ENCODE measurements at regions not wholly inside any gene's neighbourhood (a gene's known extent, or its start where the extent isn't known, plus 50 kb on each side); places are given as distances from the start of the nearest gene placed in this dataset.

- Mint-ChIP-seq H3K4me1 (ENCODE audit: unreplicated experiment) (no peaks in the 10 kb centered on the region), H3K4me3 (ENCODE audit: unreplicated experiment) (no peak overlapping the region), H3K9me3 (ENCODE audit: unreplicated experiment) (no peaks in the 10 kb centered on the region), H3K27me3 (ENCODE audit: unreplicated experiment) (no peaks in the 10 kb centered on the region), H3K36me3 (ENCODE audit: low read depth, unreplicated experiment) (no peaks in the 10 kb centered on the region), H3K27ac (ENCODE audit: unreplicated experiment) (no peak overlapping the region)
- no peak for TF ChIP-seq CTCF (IDR thresholded peaks at IDR 0.05; ENCODE audit: unreplicated experiment)
- no peak for DNase-seq (ENCODE audit: low spot score)
Observed at GRCh38 chr10:8504499-8504898, 450.0 kb downstream of the GATA3 start.

GRCh38 chr10:8507156-8507555 is 452.7 kb downstream of the GATA3 start:
- no peak for DNase-seq (ENCODE audit: low spot score)
- no peaks in the 10 kb centered on the region for H3K4me1 Mint-ChIP-seq (ENCODE audit: unreplicated experiment)
- no peak for TF ChIP-seq CTCF (IDR thresholded peaks at IDR 0.05; ENCODE audit: unreplicated experiment)
- no peaks in the 10 kb centered on the region for H3K36me3 Mint-ChIP-seq (ENCODE audit: low read depth, unreplicated experiment)
- no peak overlapping the region for H3K4me3 Mint-ChIP-seq (ENCODE audit: unreplicated experiment)
- no peaks in the 10 kb centered on the region for H3K27me3 Mint-ChIP-seq (ENCODE audit: unreplicated experiment)
- no peak overlapping the region for H3K27ac Mint-ChIP-seq (ENCODE audit: unreplicated experiment)
- H3K9me3 Mint-ChIP-seq (ENCODE audit: unreplicated experiment): no peaks in the 10 kb centered on the region

- H3K27me3 Mint-ChIP-seq (ENCODE audit: unreplicated experiment): no peaks in the 10 kb centered on the region
Observed at GRCh38 chr10:8508882-8509281, 454.4 kb downstream of the GATA3 start.

GRCh38 chr10:8510471-8510870 is 456.0 kb downstream of the GATA3 start:
- TF ChIP-seq CTCF (IDR thresholded peaks at IDR 0.05; ENCODE audit: unreplicated experiment): no peak
- Mint-ChIP-seq H3K4me3 (ENCODE audit: unreplicated experiment) (no peak overlapping the region), H3K9me3 (ENCODE audit: unreplicated experiment) (no peaks in the 10 kb centered on the region), H3K36me3 (ENCODE audit: low read depth, unreplicated experiment) (peaks cover 4% of the 10 kb centered on the region), H3K27ac (ENCODE audit: unreplicated experiment) (no peak overlapping the region), H3K27me3 (ENCODE audit: unreplicated experiment) (peaks cover 3% of the 10 kb centered on the region), H3K4me1 (ENCODE audit: unreplicated experiment) (no peaks in the 10 kb centered on the region)
- DNase-seq (ENCODE audit: low spot score): no peak

More at GRCh38 chr10:8508882-8509281, 454.4 kb downstream of the GATA3 start:
- no peak for DNase-seq (ENCODE audit: low spot score)
- TF ChIP-seq CTCF (IDR thresholded peaks at IDR 0.05; ENCODE audit: unreplicated experiment): no peak
- H3K27ac Mint-ChIP-seq (ENCODE audit: unreplicated experiment): no peak overlapping the region
- H3K4me3 Mint-ChIP-seq (ENCODE audit: unreplicated experiment): no peak overlapping the region
- H3K4me1 Mint-ChIP-seq (ENCODE audit: unreplicated experiment): no peaks in the 10 kb centered on the region
- H3K36me3 Mint-ChIP-seq (ENCODE audit: low read depth, unreplicated experiment): no peaks in the 10 kb centered on the region
- no peaks in the 10 kb centered on the region for H3K9me3 Mint-ChIP-seq (ENCODE audit: unreplicated experiment)

GRCh38 chr10:8511026-8511425 is 456.5 kb downstream of the GATA3 start:
- DNase-seq (ENCODE audit: low spot score): no peak
- H3K4me3 Mint-ChIP-seq (ENCODE audit: unreplicated experiment): no peak overlapping the region
- H3K9me3 Mint-ChIP-seq (ENCODE audit: unreplicated experiment): no peaks in the 10 kb centered on the region
- H3K27me3 Mint-ChIP-seq (ENCODE audit: unreplicated experiment): peaks cover 4% of the 10 kb centered on the region
- peaks cover 2% of the 10 kb centered on the region for H3K4me1 Mint-ChIP-seq (ENCODE audit: unreplicated experiment)
- H3K36me3 Mint-ChIP-seq (ENCODE audit: low read depth, unreplicated experiment): peaks cover 4% of the 10 kb centered on the region
- no peak overlapping the region for H3K27ac Mint-ChIP-seq (ENCODE audit: unreplicated experiment)
- TF ChIP-seq CTCF (IDR thresholded peaks at IDR 0.05; ENCODE audit: unreplicated experiment): no peak
